Astrocyte (in vitro differentiated cells and primary cell): ENCODE measurements at regions not wholly inside any gene's neighbourhood (a gene's known extent, or its start where the extent isn't known, plus 50 kb on each side); places are given as distances from the start of the nearest gene placed in this dataset.

Experiments
- DNase-seq: peaks from one replicate; pipeline ENCODE4 v3.0.0-alpha.2; 2010; ENCODE audit warnings: low read depth
- FAIRE-seq: peaks from 2 replicates; lab custom pipeline; 2011; peaks lifted over from hg19 to GRCh38; lab: Jason Lieb, UNC
- H2AFZ ChIP-seq: 2 replicates; pipeline ENCODE4 v1.6.0; 2012; ENCODE audit warnings: low read depth, low read length, inconsistent platforms
- H3K27ac ChIP-seq: 2 replicates; pipeline ENCODE4 v1.5.1; 2011; ENCODE audit warnings: low read depth, low read length, inconsistent platforms
- H3K27me3 ChIP-seq: 2 replicates; pipeline ENCODE4 v1.6.0; 2011; ENCODE audit warnings: low read length, inconsistent platforms; ENCODE audit not compliant: insufficient read depth
- H3K36me3 ChIP-seq: 2 replicates; pipeline ENCODE4 v1.5.1; 2011; ENCODE audit warnings: low read length, inconsistent platforms; ENCODE audit not compliant: insufficient read depth
- H3K4me1 ChIP-seq: 2 replicates; pipeline ENCODE4 v1.5.1; 2011; ENCODE audit warnings: low read length, inconsistent platforms; ENCODE audit not compliant: insufficient read depth
- H3K4me2 ChIP-seq: 2 replicates; pipeline ENCODE4 v1.6.0; 2012; ENCODE audit warnings: low read length, inconsistent platforms
- H3K4me3 ChIP-seq: 2 replicates; pipeline ENCODE4 v1.5.1; 2011; ENCODE audit warnings: low read depth, mild to moderate bottlenecking, low read length, inconsistent platforms; ENCODE audit not compliant: insufficient read depth
- H3K79me2 ChIP-seq: 2 replicates; pipeline ENCODE4 v1.6.0; 2012; ENCODE audit warnings: mild to moderate bottlenecking, low read length, inconsistent platforms; ENCODE audit not compliant: insufficient read depth
- H3K9ac ChIP-seq: 2 replicates; pipeline ENCODE4 v1.6.0; 2012; ENCODE audit warnings: mild to moderate bottlenecking, low read length, inconsistent platforms
- H3K9me3 ChIP-seq: 2 replicates; pipeline ENCODE4 v1.5.1; 2012; ENCODE audit warnings: low read depth, mild to moderate bottlenecking, low read length, inconsistent platforms; ENCODE audit not compliant: insufficient read depth
- H4K20me1 ChIP-seq: 2 replicates; pipeline ENCODE4 v1.6.0; 2012; ENCODE audit warnings: low read length, inconsistent platforms; ENCODE audit not compliant: insufficient read depth
- H3K27ac Mint-ChIP-seq: one replicate; pipeline ENCODE4 v1.8.0; 2021; ENCODE audit warnings: mild to moderate bottlenecking, mixed read lengths; ENCODE audit not compliant: unreplicated experiment
- H3K27me3 Mint-ChIP-seq: one replicate; pipeline ENCODE4 v1.8.0; 2021; ENCODE audit warnings: low read depth, mixed read lengths; ENCODE audit not compliant: unreplicated experiment
- H3K36me3 Mint-ChIP-seq: one replicate; pipeline ENCODE4 v1.8.0; 2021; ENCODE audit warnings: low read depth, mixed read lengths; ENCODE audit not compliant: unreplicated experiment
- H3K4me1 Mint-ChIP-seq: one replicate; pipeline ENCODE4 v1.8.0; 2021; ENCODE audit warnings: low read depth, mixed read lengths; ENCODE audit not compliant: unreplicated experiment
- H3K4me3 Mint-ChIP-seq: one replicate; pipeline ENCODE4 v1.8.0; 2021; ENCODE audit warnings: mild to moderate bottlenecking, moderate library complexity, mixed read lengths; ENCODE audit not compliant: unreplicated experiment
- H3K9me3 Mint-ChIP-seq: one replicate; pipeline ENCODE4 v1.8.0; 2021; ENCODE audit warnings: mild to moderate bottlenecking, mixed read lengths; ENCODE audit not compliant: unreplicated experiment
- CTCF ChIP-seq: IDR thresholded peaks from 2 replicates; pipeline ENCODE4 v1.5.1; 2011; ENCODE audit warnings: low read depth, mild to moderate bottlenecking, inconsistent platforms, low read length, moderate library complexity; ENCODE audit not compliant: insufficient read depth
- EZH2 ChIP-seq: IDR thresholded peaks from 2 replicates; pipeline ENCODE4 v1.6.1; 2012; ENCODE audit warnings: mild to moderate bottlenecking, low read length, inconsistent platforms; ENCODE audit not compliant: insufficient read depth

- H4K20me1 ChIP-seq = no peaks in the 10 kb centered on the region
- H3K4me3 ChIP-seq = no peak overlapping the region
- no peaks in the 10 kb centered on the region for H3K27me3 Mint-ChIP-seq
- FAIRE-seq = no peak
- no peak overlapping the region for H3K9ac ChIP-seq
- no peak for TF ChIP-seq EZH2
- no peak for TF ChIP-seq CTCF
- no peaks in the 10 kb centered on the region for H3K36me3 Mint-ChIP-seq
- H2AFZ ChIP-seq = no peak overlapping the region
- no peaks in the 10 kb centered on the region for H3K9me3 Mint-ChIP-seq
- no peak overlapping the region for H3K4me3 Mint-ChIP-seq
- no peaks in the 10 kb centered on the region for H3K9me3 ChIP-seq
- no peak overlapping the region for H3K27ac ChIP-seq
- no peaks in the 10 kb centered on the region for H3K4me1 Mint-ChIP-seq
- H3K4me2 ChIP-seq = no peak overlapping the region
- no peaks in the 10 kb centered on the region for H3K79me2 ChIP-seq
- DNase-seq = no peak
- H3K27ac Mint-ChIP-seq = no peak overlapping the region
- H3K4me1 ChIP-seq = no peaks in the 10 kb centered on the region
- no peaks in the 10 kb centered on the region for H3K36me3 ChIP-seq
- H3K27me3 ChIP-seq = no peaks in the 10 kb centered on the region
Measured at GRCh38 chr5:116681334-116682013, 106.9 kb upstream of the SEMA6A start.

GRCh38 chr5:116675626-116675910 lies 100.9 kb upstream of the SEMA6A start:
- DNase-seq = no peak
- no peaks in the 10 kb centered on the region for H3K36me3 ChIP-seq
- H3K27me3 ChIP-seq = no peaks in the 10 kb centered on the region
- no peak overlapping the region for H3K27ac ChIP-seq
- no peak overlapping the region for H3K4me2 ChIP-seq
- H3K9ac ChIP-seq = no peak overlapping the region
- FAIRE-seq = no peak
- Mint-ChIP-seq H3K36me3 (no peaks in the 10 kb centered on the region), H3K4me1 (peaks cover 1% of the 10 kb centered on the region), H3K9me3 (no peaks in the 10 kb centered on the region), H3K27me3 (no peaks in the 10 kb centered on the region), H3K27ac (no peak overlapping the region), H3K4me3 (no peak overlapping the region)
- no peaks in the 10 kb centered on the region for H3K79me2 ChIP-seq
- no peak overlapping the region for H2AFZ ChIP-seq
- no peaks in the 10 kb centered on the region for H3K4me1 ChIP-seq
- H3K9me3 ChIP-seq = no peaks in the 10 kb centered on the region
- no peak overlapping the region for H3K4me3 ChIP-seq
- TF ChIP-seq CTCF = no peak
- TF ChIP-seq EZH2 = no peak
- H4K20me1 ChIP-seq = no peaks in the 10 kb centered on the region

- Mint-ChIP-seq H3K27me3 (no peaks in the 10 kb centered on the region), H3K4me1 (peaks cover 1% of the 10 kb centered on the region), H3K4me3 (no peak overlapping the region), H3K27ac (no peak overlapping the region), H3K9me3 (no peaks in the 10 kb centered on the region), H3K36me3 (no peaks in the 10 kb centered on the region)
- Histone ChIP-seq H4K20me1 (no peaks in the 10 kb centered on the region), H3K27me3 (no peaks in the 10 kb centered on the region), H3K79me2 (no peaks in the 10 kb centered on the region), H3K9ac (no peak overlapping the region), H2AFZ (no peak overlapping the region), H3K4me3 (no peak overlapping the region), H3K9me3 (no peaks in the 10 kb centered on the region), H3K4me1 (no peaks in the 10 kb centered on the region), H3K4me2 (no peak overlapping the region), H3K27ac (no peak overlapping the region), H3K36me3 (no peaks in the 10 kb centered on the region)
- TF ChIP-seq CTCF = no peak
- TF ChIP-seq EZH2 = no peak
- FAIRE-seq = no peak
- DNase-seq = no peak
Measured at GRCh38 chr5:116674881-116675625, 100.4 kb upstream of the SEMA6A start.
